ENCODE measurements at regions not wholly inside any gene's neighbourhood (a gene's known extent, or its start where the extent isn't known, plus 50 kb on each side); places are given as distances from the start of the nearest gene placed in this dataset.

DNA sequence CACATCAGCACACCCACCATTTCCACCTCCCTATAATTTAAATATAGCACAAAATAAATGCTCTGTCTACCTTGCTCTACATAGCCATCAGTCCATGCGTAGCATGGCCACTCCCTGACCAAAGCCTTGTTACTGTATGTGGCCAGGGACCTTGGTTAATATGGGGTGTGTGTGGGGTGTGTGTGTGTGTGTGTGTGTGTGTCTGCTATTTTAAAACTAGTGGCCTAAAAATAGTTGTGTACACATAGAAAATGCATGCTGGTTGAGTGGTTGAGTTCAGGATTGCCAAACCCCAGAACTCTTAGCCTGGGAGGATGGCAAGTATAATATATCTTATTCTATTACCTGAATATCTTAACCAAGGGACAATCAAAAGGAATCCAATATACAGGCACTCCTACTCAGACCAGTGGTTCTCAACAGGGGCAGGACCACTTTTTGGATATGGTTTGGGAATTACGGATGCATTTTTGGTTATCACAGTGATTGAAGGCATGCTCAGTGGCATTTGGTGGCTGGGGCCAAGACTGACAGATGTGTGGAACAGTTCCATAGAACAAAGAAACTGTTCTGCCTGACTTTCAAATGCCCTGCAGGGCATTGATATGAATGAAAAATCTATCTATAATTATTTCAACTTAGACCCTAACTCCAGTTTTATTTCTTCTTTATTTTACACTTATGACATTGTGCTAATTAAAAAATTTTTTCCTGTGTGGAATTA lies 72.3 kb upstream of the PSME4 start:
- no peak for TF ChIP-seq ZNF565 (CRISPR knock-in tag; conservative IDR thresholded peaks at IDR 0.05; ENCODE audit: low read depth)
- no peak for TF ChIP-seq RARB (CRISPR knock-in tag; IDR thresholded peaks at IDR 0.05)
- TF ChIP-seq, protein P1, sequence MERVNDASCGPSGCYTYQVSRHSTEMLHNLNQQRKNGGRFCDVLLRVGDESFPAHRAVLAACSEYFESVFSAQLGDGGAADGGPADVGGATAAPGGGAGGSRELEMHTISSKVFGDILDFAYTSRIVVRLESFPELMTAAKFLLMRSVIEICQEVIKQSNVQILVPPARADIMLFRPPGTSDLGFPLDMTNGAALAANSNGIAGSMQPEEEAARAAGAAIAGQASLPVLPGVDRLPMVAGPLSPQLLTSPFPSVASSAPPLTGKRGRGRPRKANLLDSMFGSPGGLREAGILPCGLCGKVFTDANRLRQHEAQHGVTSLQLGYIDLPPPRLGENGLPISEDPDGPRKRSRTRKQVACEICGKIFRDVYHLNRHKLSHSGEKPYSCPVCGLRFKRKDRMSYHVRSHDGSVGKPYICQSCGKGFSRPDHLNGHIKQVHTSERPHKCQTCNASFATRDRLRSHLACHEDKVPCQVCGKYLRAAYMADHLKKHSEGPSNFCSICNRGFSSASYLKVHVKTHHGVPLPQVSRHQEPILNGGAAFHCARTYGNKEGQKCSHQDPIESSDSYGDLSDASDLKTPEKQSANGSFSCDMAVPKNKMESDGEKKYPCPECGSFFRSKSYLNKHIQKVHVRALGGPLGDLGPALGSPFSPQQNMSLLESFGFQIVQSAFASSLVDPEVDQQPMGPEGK (CRISPR knock-in tag; IDR thresholded peaks at IDR 0.05; ENCODE audit: borderline replicate concordance): no peak
- TF ChIP-seq, protein P2, sequence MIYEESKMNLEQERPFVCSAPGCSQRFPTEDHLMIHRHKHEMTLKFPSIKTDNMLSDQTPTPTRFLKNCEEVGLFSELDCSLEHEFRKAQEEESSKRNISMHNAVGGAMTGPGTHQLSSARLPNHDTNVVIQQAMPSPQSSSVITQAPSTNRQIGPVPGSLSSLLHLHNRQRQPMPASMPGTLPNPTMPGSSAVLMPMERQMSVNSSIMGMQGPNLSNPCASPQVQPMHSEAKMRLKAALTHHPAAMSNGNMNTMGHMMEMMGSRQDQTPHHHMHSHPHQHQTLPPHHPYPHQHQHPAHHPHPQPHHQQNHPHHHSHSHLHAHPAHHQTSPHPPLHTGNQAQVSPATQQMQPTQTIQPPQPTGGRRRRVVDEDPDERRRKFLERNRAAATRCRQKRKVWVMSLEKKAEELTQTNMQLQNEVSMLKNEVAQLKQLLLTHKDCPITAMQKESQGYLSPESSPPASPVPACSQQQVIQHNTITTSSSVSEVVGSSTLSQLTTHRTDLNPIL (CRISPR knock-in tag; IDR thresholded peaks at IDR 0.05; ENCODE audit: low read depth): no peak
- no peak for TF ChIP-seq ZC3H10 (CRISPR knock-in tag; IDR thresholded peaks at IDR 0.05)
- TF ChIP-seq ARNTL (CRISPR knock-in tag; IDR thresholded peaks at IDR 0.05; ENCODE audit: borderline replicate concordance, low read depth): no peak
- TF ChIP-seq, protein P3, sequence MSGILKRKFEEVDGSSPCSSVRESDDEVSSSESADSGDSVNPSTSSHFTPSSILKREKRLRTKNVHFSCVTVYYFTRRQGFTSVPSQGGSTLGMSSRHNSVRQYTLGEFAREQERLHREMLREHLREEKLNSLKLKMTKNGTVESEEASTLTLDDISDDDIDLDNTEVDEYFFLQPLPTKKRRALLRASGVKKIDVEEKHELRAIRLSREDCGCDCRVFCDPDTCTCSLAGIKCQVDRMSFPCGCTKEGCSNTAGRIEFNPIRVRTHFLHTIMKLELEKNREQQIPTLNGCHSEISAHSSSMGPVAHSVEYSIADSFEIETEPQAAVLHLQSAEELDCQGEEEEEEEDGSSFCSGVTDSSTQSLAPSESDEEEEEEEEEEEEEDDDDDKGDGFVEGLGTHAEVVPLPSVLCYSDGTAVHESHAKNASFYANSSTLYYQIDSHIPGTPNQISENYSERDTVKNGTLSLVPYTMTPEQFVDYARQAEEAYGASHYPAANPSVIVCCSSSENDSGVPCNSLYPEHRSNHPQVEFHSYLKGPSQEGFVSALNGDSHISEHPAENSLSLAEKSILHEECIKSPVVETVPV (CRISPR knock-in tag; IDR thresholded peaks at IDR 0.05): no peak
- no peak for TF ChIP-seq ISL1 (CRISPR knock-in tag; IDR thresholded peaks at IDR 0.05)
- no peak for TF ChIP-seq ZNF8 (CRISPR knock-in tag; IDR thresholded peaks at IDR 0.05)
- TF ChIP-seq, protein P4, sequence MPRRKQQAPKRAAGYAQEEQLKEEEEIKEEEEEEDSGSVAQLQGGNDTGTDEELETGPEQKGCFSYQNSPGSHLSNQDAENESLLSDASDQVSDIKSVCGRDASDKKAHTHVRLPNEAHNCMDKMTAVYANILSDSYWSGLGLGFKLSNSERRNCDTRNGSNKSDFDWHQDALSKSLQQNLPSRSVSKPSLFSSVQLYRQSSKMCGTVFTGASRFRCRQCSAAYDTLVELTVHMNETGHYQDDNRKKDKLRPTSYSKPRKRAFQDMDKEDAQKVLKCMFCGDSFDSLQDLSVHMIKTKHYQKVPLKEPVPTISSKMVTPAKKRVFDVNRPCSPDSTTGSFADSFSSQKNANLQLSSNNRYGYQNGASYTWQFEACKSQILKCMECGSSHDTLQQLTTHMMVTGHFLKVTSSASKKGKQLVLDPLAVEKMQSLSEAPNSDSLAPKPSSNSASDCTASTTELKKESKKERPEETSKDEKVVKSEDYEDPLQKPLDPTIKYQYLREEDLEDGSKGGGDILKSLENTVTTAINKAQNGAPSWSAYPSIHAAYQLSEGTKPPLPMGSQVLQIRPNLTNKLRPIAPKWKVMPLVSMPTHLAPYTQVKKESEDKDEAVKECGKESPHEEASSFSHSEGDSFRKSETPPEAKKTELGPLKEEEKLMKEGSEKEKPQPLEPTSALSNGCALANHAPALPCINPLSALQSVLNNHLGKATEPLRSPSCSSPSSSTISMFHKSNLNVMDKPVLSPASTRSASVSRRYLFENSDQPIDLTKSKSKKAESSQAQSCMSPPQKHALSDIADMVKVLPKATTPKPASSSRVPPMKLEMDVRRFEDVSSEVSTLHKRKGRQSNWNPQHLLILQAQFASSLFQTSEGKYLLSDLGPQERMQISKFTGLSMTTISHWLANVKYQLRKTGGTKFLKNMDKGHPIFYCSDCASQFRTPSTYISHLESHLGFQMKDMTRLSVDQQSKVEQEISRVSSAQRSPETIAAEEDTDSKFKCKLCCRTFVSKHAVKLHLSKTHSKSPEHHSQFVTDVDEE (CRISPR knock-in tag; IDR thresholded peaks at IDR 0.05): no peak

All from SK-N-SH treated with all-trans-retinoic acid at 6 μM for 48 hours (cell line).